Uterus (tissue), 3 donors: ENCODE measurements at regions not wholly inside any gene's neighbourhood (a gene's known extent, or its start where the extent isn't known, plus 50 kb on each side); places are given as distances from the start of the nearest gene placed in this dataset.
"Not testable (repeated sequence)": the region's sequence is repeated elsewhere in the genome, so short reads cannot be mapped to it uniquely, and the experiment has no call there.

ENCODE experiments used
- DNase-seq, 2 donors: peaks; one replicate each; pipeline ENCODE4 v3.0.0-alpha.2; 2019 to 2020
- H3K27ac ChIP-seq, 2 donors: fragments of 200-600 bp; sonication (generic); 1 replicate in 1 of 2; 2 replicates in 1 of 2; pipeline ENCODE4 v1.5.1; 2016 to 2018
- H3K27me3 ChIP-seq, 2 donors: fragments of 200-600 bp; sonication (generic); one replicate each; pipeline ENCODE4 v1.5.1; 2018 to 2019; ENCODE audit warnings: control low read depth in 1 of 2
- H3K36me3 ChIP-seq, 2 donors: fragments of 200-600 bp; sonication (generic); one replicate each; pipeline ENCODE4 v1.5.1; 2019; ENCODE audit warnings: control low read depth in 1 of 2
- H3K4me1 ChIP-seq, 2 donors: fragments of 200-600 bp; sonication (generic); one replicate each; pipeline ENCODE4 v1.5.1; 2018 to 2019; ENCODE audit warnings: control low read depth in 1 of 2
- H3K4me3 ChIP-seq, 2 donors: fragments of 200-600 bp; sonication (generic); 1 replicate in 1 of 2; 2 replicates in 1 of 2; pipeline ENCODE4 v1.5.1; 2018 to 2019; ENCODE audit warnings: mild to moderate bottlenecking in 1 of 2
- H3K9me3 ChIP-seq, 2 donors: fragments of 200-600 bp; sonication (generic); one replicate each; pipeline ENCODE4 v1.5.1; 2019; ENCODE audit warnings: control low read depth in 1 of 2
- CTCF ChIP-seq, 4 experiments: fragments of 200-600 bp in 2 of 4; fragments of 450-650 bp in 2 of 4; sonication (generic) in 2 of 4; IDR thresholded peaks; one replicate each; pipeline ENCODE4 v1.5.1; 2016 to 2019; ENCODE audit warnings: antibody characterized with exemption in 4 of 4, mild to moderate bottlenecking in 2 of 4, moderate library complexity in 1 of 4
- POLR2A ChIP-seq, 2 donors: fragments of 450-650 bp; IDR thresholded peaks; one replicate each; pipeline ENCODE4 v1.6.1; 2016; ENCODE audit warnings: antibody characterized with exemption in 2 of 2, mild to moderate bottlenecking in 1 of 2, moderate library complexity in 1 of 2
- intact Hi-C: fragments of 100-400 bp; cut with DNase I; formaldehyde crosslinking; loops from one replicate; pipeline ENCODE4 v1.15.1; 2023; ENCODE audit warnings: low total_unique reads
- donor health status: DM: yes; HTN: yes; CAD: no.

- H3K9me3 ChIP-seq: no peaks in the 10 kb centered on the region
- H3K4me3 ChIP-seq: no peak overlapping the region
- no peaks in the 10 kb centered on the region for H3K27me3 ChIP-seq
- no peak overlapping the region for H3K27ac ChIP-seq
- DNase-seq: no peak
- H3K36me3 ChIP-seq: no peaks in the 10 kb centered on the region
- no peak for TF ChIP-seq POLR2A (IDR thresholded peaks at IDR 0.05)
- H3K4me1 ChIP-seq: no peaks in the 10 kb centered on the region
- intact Hi-C loops: no loop called here
Observed at GRCh38 chr12:7581625-7582024, 78.0 kb upstream of the CD163 start.

- Histone ChIP-seq H3K9me3 (no peaks in the 10 kb centered on the region), H3K27ac (no peak overlapping the region), H3K4me3 (no peak overlapping the region), H3K4me1 (no peaks in the 10 kb centered on the region), H3K27me3 (no peaks in the 10 kb centered on the region), H3K36me3 (no peaks in the 10 kb centered on the region)
- DNase-seq: no peak
- TF ChIP-seq POLR2A (IDR thresholded peaks at IDR 0.05): no peak
- no peak for TF ChIP-seq CTCF (IDR thresholded peaks at IDR 0.05)
- intact Hi-C loops: no loop called here
Observed at GRCh38 chr12:7581046-7581445, 77.5 kb upstream of the CD163 start.

GRCh38 chr12:7571257-7571656 is 67.7 kb upstream of the CD163 start:
- no peaks in the 10 kb centered on the region for H3K4me1 ChIP-seq
- H3K27me3 ChIP-seq: no peaks in the 10 kb centered on the region
- TF ChIP-seq POLR2A (IDR thresholded peaks at IDR 0.05) (no peak), CTCF (IDR thresholded peaks at IDR 0.05) (no peak)
- no peak overlapping the region for H3K27ac ChIP-seq
- intact Hi-C loops: no loop called here
- DNase-seq: no peak
- no peaks in the 10 kb centered on the region for H3K9me3 ChIP-seq
- H3K36me3 ChIP-seq: no peaks in the 10 kb centered on the region
- H3K4me3 ChIP-seq: no peak overlapping the region

- intact Hi-C loops: no loop called here
- Histone ChIP-seq H3K9me3 (no peaks in the 10 kb centered on the region), H3K27ac (no peak overlapping the region), H3K27me3 (no peaks in the 10 kb centered on the region), H3K36me3 (no peaks in the 10 kb centered on the region), H3K4me3 (no peak overlapping the region), H3K4me1 (no peaks in the 10 kb centered on the region)
- no peak for TF ChIP-seq POLR2A (IDR thresholded peaks at IDR 0.05)
- TF ChIP-seq CTCF (IDR thresholded peaks at IDR 0.05): no peak
- DNase-seq: no peak
Observed at GRCh38 chr12:7557227-7557626, 53.6 kb upstream of the CD163 start.

- no peaks in the 10 kb centered on the region for H3K27me3 ChIP-seq
Observed at GRCh38 chr12:7555752-7556151, 52.2 kb upstream of the CD163 start.

GRCh38 chr12:7554831-7555230 is 51.3 kb upstream of the CD163 start:
- H3K4me3 ChIP-seq, H3K4me1 ChIP-seq, H3K9me3 ChIP-seq, H3K27ac ChIP-seq, H3K27me3 ChIP-seq, H3K36me3 ChIP-seq, DNase-seq, intact Hi-C loops: not testable (repeated sequence)

More at GRCh38 chr12:7555752-7556151, 52.2 kb upstream of the CD163 start:
- no peak for DNase-seq
- intact Hi-C loops: no loop called here
- Histone ChIP-seq H3K4me1 (no peaks in the 10 kb centered on the region), H3K27ac (no peak overlapping the region), H3K9me3 (no peaks in the 10 kb centered on the region), H3K4me3 (no peak overlapping the region), H3K36me3 (no peaks in the 10 kb centered on the region)
- TF ChIP-seq CTCF (IDR thresholded peaks at IDR 0.05): no peak
- no peak for TF ChIP-seq POLR2A (IDR thresholded peaks at IDR 0.05)
